ENCODE measurements at regions not wholly inside any gene's neighbourhood (a gene's known extent, or its start where the extent isn't known, plus 50 kb on each side); places are given as distances from the start of the nearest gene placed in this dataset.
A peak's percentile ranks its signal among the peaks of the same experiment; 100 is the strongest.
"Not testable (repeated sequence)": the region's sequence is repeated elsewhere in the genome, so short reads cannot be mapped to it uniquely, and the experiment has no call there.

DNA sequence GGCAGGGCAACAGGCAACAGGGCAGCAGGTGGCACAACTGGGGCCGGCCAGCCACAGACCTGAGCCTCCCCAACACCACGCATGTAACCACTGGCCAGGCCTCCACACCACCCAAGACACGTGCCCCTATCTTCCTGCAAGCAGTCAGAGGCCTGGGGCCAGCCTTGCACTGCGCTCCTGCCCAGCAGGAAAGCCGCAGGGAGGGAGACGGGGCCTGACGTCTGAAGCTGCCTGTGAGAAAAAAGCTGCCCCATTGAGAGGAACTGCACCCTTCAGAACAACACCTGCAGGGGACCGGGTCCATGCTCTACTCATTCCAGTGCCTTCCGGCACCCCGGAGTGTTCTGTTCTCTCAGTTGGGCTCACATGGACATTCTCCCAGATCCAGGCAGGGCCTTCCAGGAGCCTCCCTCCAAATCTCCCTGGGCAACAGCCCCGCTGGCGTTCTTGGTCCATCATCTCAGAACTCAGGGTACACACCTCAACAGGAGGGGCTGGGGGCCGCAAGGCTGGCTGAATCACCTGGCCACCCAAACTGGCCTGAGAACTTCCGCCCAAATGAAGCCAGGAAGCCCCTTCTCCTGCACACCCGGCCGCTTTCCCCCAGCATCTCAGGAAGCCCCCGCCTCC is 5403.6 kb upstream of the TPTE start:
- not testable (repeated sequence) for FAIRE-seq; DNase-seq (ENCODE audit: insufficient read length, low spot score)

DNA sequence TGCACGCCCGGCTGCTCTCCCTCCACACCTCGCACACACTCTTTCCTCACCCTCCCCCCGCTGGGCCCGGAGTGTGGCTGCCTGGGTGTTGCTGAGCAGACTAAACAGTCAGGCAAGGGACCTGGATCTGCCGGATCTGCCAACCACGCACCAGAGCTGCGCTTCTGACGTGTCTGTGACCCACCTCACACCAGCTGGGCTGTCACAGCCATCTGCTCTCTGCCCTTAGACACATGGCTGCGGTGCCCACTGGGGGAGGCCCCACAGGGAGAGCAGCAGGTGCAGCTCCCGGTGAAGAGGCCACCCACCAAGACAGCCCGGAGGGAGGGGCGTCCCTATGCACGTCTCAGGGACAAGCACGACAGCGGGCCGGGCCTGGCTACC is 5403.1 kb upstream of the TPTE start:
- DNase-seq (ENCODE audit: insufficient read length, low spot score); FAIRE-seq: not testable (repeated sequence)

DNA sequence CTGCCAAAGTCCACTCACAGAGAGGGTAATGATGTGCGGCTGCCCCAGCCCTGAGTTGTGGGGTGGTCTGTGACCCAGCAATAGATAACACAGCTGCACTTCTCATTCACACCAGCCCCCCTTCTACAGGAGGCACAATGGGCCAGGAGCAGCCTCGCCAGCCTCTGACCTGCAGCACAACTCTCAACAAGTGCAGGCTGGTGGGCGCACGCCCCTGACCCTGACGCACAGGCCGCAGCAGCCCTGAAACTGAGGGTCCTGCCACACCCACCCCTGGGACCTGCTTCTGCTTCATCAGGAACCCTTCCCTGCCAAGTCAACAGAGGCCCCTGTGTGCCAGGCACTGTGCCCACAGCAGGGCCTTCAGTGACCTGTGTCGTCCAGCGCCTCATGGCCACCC is 5402.2 kb upstream of the TPTE start:
- not testable (repeated sequence) for FAIRE-seq

DNA sequence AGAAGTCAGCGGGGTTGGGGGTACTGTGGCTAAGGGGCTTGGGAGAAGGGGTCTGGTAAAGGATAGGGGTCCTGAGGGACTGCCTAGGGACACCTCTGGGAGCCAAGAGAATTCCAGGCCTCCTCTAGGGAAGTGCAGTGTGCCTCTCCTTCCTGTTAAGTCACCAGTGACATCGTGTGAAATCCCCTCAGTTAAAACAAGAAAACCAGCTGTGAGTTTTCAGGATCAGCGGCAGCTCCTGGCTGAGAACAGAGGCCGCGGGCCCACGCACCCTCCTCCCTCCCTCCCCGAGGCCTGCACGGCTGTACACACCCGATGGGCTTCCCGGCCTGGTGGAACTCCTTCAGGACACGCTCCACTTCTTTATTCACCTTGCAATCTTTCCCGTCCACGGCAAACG is 5400.0 kb upstream of the TPTE start:
- not testable (repeated sequence) for DNase-seq (ENCODE audit: insufficient read length, low spot score); FAIRE-seq

More for the DNA sequence above, 5402.2 kb upstream of the TPTE start:
- DNase-seq (ENCODE audit: insufficient read length, low spot score): not testable (repeated sequence)

DNA sequence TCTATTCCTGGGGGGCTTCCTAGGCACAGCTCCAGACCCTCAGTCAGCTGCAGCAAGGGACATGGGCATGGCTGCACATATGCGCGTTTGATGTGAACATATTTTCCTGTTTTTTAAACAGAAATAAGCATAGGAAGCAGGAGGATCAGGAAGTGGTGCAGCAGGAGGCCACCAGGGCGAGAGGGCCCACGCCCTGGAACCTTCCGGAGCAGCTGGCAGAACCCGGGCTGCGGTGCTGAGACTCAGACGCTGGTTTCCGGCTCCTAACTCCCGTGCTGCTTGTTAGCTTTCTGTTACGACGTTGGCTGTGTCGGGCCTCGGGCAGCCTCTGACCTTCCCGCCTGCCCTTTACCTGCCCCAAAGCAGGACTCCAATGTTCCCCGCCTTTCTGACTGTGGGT is 5399.5 kb upstream of the TPTE start:
- DNase-seq (ENCODE audit: insufficient read length, low spot score); FAIRE-seq: not testable (repeated sequence)

DNA sequence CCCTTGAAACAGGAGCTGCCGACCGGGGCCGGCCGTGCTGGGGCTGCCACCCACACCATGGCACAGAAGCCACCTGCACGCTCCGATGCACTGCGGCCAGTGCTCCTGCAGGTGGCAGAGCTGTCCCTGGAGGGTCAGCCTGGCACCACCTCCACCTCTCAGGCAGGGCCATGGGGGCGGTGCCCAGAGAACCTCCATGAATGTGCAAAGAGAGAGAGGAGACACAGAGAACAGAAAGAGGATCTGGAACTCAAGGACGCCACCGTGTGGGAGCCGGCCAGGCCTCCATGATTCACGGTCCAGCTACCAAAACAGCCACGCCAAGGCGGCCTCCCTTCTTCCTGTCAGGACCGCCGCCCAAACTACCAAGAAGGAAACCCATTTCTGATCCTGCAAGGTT is 5397.7 kb upstream of the TPTE start:
- not testable (repeated sequence) for FAIRE-seq; DNase-seq (ENCODE audit: insufficient read length, low spot score)

DNA sequence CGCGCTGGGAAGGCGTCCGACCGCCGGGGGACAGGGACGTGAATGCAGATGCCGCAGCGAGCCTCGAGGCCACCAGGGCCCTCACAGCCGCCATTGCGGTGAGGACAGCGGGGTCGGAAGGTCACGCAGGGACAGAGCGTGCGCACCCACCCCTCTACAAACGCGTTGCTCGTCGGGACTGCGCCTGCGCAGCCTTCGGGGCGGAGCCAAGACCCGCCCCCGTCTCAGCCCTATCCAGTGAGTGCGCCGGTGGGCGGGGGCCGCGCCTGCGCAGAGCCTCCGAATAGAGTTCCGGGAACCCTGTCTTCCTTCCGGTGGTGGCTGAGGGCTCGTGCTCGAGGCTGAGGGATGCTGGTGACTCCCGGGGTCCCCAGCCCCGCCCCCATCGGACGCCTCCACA is 5393.1 kb upstream of the TPTE start:
- TF ChIP-seq TAF1 (IDR thresholded peaks at IDR 0.05; ENCODE audit: low read depth, low read length): 0 out of 2 replicates have a peak, but pooled peaks have one; percentile 22
- FAIRE-seq; DNase-seq (ENCODE audit: insufficient read length, low spot score): not testable (repeated sequence)

DNA sequence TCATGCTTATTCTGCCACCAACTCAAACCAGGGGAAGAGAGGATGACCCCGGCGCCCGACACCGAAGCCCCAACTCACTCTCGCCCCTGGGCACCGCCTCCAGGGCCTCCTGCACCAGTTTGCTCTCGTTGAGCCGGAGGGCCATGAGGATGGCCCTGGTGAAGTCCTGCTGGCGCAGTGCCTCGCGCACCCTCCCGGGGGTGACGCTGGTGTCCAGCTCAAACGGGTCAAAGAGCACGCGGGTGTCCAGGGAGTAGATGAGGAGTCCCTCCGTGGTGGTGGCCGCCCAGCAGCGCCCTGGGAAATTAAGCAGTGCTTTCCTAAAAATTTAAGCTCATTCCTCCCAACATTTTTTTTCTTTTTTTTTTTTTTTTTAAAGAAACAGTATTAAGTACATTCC is 5387.6 kb upstream of the TPTE start:
- DNase-seq (ENCODE audit: insufficient read length, low spot score); FAIRE-seq: not testable (repeated sequence)

DNA sequence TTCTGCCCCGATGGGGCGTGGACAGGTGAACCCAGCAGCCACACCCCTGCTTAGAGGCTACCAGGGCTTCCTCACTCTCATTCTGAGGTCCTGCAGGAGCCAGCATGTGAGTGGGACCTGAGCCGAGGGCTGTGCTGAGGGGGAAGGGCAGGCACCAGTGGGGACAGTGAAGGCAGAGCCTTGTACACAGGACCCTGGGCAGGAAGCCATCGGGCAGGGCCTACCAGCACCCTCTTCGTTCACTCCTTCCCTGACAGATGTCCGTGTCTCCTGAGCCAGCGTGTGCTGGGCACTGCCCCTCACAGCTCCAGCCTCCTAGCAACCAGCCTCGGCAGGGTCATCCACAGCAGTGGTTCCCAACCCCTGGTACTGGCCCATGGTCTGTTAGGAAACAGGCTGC is 5385.0 kb upstream of the TPTE start:
- not testable (repeated sequence) for DNase-seq (ENCODE audit: insufficient read length, low spot score); FAIRE-seq

DNA sequence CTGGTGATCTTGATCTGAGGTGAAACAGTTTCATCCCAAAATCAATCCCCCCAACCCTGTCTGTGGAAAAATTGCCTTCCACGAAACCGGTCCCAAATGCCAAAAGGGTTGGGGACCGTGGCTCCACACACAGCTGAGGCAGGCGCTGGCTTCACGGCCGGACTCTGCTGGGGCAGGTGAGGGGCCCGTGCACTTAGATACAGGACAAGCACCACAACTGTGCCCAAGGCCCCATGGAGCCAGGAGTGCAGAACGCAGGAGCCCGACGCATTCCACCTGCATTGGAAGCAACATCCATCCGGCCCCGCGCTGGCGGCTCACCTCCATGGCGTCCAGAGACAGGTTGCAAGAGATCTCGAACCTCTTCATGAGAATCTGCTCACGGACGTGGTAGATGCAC is 5384.4 kb upstream of the TPTE start:
- FAIRE-seq; DNase-seq (ENCODE audit: insufficient read length, low spot score): not testable (repeated sequence)

DNA sequence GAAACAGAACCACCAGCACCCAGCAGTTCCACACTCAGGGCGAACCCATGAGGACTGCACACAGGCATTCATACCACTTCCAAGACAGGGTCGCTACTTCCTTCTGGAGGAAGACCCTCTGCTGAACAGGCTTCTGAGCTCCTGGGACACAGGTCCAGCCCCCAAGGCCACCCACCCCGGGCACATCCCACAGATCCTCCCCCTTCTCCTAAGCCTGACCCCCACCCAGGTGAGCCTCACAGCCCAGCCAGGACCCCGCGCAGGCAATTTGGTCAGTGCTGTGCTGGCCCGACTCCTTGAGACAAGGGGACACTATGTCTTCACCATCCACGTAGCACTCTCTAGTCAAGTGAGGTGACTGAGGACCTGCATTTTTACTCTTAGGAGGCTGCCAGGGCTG is 5382.7 kb upstream of the TPTE start:
- FAIRE-seq; DNase-seq (ENCODE audit: insufficient read length, low spot score): not testable (repeated sequence)

DNA sequence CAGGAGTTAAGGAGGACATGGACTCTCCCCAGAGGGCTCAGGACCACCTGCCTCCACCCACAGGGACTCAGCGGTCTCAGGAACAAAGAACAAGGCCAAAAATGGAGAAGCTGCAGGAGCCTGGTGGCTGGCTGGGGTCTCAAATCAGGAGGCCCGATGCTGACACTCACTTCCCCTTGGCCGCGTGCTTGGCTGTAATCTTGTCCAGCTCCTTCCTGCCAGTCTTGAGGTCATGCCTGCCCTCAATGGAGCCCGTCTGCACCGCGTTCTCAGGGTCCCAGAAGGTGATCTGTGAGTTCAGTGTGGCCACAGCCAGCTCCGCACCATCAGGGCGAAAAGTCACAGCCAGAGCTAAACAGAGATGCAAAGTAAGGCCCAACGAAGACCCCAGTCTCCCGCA is 5381.9 kb upstream of the TPTE start:
- FAIRE-seq; DNase-seq (ENCODE audit: insufficient read length, low spot score): not testable (repeated sequence)

DNA sequence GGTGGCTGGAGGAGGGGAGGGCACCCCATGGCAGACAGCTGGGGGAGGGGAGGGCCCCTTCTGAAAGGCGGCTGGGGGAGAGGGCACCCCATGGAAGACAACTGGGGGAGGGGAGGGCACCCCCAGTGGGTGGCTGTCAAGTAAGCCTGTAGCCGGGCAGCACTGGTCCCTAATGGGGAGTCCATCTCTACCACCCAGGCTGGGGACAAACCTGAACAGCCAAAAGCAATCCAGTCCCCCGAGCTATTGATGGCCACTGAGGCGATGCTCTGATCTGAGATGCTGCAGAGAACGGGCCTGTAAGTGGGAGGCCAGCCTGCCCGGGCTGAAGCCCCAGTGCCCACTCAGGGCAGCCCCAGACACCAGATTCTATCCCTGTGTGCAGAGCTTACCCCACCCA is 5378.4 kb upstream of the TPTE start:
- DNase-seq (ENCODE audit: insufficient read length, low spot score); FAIRE-seq: not testable (repeated sequence)

DNA sequence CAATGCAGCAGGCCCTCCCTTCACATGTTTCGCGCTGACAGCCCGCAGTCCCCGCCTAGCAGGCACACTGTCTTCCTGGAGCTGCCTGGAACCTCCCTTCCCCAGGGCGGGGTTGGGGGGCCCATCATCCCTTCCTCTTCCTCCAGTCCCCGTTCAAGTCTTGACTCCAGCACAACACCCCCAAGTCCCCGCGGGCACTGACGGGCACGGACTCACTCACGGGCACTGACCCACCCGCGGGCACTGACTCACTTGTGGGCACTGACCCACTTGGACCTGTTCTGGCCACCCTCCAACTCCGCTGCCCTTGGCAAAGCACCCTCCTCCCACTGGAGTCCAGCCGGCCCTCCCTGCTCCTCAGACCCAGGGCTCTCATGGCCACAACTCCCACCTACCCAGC is 5376.7 kb upstream of the TPTE start:
- not testable (repeated sequence) for FAIRE-seq; DNase-seq (ENCODE audit: insufficient read length, low spot score)

DNA sequence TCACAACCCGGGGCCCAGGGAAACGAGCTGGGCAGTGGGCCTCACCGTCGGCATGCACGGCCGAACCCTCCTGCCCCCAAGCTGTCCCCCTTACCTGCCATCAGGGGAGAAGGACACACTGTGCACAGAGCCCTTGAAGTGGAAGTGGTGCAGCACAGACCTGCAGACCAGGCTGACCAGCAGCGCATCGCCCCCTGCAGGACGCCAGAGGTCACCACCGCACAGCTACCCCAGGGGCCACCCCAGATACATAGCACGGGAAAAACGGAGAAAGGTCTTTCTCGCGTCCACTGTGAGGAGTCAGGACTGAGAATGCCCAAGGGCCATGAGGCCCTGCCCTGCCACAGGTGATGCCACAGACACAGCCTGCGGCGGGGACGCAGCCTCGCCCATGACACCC is 5373.7 kb upstream of the TPTE start:
- DNase-seq (ENCODE audit: insufficient read length, low spot score); FAIRE-seq: not testable (repeated sequence)

DNA sequence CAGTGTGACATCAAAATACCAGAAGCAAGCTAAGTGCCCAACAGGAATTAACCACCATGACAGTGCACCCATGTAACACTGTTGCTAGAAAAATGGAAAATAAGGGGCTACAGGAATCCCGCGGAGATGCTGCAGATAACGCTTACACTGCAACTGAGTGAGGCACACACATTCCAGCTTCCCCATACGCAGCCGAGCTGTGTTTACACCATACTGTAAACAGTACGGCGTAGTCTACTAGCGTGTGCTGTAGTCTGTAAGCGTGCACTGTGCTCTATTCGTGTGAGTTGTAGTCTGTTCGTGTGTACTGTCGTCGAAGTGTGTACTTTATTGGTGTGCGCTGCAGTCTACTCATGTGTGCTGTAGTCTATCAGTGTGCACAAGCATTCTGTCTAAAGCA is 5372.2 kb upstream of the TPTE start:
- not testable (repeated sequence) for DNase-seq (ENCODE audit: insufficient read length, low spot score); FAIRE-seq

DNA sequence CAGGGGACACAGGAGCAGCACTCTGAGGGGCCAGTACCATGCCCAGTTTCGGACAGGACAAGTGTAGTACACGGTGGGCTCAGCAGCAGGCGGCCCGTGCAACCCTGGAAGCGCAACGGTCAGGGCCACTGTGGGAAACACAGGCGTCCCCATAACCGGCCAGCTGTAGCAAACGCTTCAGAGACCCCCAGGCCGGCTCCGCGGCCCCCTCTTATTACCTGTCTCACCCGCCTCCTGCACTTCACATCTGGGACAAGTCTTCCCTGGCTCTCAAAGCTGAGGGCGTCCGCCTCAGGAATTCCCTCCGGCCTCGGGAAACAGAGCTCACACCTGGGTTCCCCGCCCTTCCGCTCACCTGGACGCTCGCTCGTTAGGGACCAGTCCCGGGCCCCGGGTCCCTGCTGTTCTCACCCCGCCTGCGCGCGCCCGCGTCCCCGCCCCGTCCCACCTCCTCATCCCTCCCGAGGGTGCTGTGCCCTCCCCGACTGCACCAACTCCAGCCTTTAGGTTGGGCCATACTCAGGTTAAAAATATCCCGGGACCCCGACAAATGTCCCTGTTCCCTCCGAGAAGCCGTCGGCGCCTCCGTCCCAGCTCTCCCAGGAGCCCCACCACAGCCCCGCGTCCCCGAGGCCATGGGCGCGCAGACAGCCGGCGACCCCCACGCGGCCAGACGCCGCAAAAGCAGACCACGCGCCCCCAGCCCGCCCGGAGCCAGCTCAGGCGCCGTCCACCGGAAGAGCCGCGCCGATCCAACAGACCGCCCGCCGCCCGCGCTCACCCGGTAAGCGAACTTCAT is 5367.3 kb upstream of the TPTE start:
- not testable (repeated sequence) for DNase-seq (ENCODE audit: insufficient read length, low spot score); FAIRE-seq

DNA sequence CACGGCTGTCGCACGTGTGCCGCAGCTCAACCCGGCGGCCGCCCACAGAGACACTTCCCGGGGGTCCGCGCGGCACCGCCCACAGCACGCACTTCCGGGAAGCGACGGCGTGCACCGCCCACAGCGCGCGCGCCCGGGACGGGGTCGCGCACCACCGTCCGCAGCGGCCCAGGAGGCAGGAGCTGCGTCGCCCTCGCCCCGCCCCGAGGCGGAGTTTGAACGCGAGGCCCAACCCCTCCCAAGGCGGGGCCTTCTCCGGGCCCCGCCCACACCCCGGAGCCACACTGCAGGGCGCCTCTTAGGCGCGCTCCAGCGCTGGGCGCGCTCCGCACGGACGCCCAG is 5366.8 kb upstream of the TPTE start:
- FAIRE-seq: not testable (repeated sequence)

DNA sequence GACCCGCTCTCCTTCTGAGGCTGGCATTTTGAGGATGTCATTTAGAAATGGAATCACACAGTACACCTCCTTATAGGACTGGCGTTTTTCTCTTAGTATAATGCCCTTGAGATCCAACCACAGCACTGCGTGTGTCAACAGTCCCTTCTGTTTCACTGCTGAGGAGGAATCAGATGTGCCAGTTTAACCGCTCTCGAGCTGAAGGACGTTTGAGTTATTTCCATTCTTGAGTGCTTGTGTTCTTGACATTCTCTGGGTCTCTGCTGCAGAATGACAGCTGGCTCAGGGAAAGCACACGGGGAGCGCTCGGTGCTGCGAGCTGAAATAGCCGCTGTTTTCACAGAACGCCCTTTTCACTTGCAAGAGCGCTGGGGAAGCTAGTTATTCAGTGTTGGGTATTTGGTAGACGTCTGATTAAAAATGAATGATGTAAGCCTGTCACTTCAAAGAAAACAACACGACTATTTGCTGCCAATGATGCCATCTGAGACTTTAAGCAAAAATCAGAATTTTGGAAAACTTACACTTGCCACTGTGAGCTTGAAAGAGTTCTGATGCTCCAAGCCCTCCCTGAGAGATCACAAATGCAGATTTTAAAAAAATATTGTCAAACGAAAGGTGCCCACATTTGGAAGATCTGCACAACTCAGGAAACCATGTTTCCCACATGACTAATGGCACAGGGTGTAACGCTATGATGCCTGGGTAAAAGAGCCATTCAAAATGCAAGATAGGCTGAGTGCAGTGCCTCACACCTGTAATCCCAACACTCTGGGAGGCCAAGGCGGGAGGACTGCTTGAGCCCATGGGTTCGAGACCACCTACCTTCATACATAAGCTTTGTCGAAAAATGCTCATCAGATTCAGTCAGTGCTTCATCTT is 5358.4 kb upstream of the TPTE start:
- DNase-seq (ENCODE audit: insufficient read length, low spot score); FAIRE-seq: not testable (repeated sequence)

More for the DNA sequence above, 5366.8 kb upstream of the TPTE start:
- not testable (repeated sequence) for DNase-seq (ENCODE audit: insufficient read length, low spot score)

DNA sequence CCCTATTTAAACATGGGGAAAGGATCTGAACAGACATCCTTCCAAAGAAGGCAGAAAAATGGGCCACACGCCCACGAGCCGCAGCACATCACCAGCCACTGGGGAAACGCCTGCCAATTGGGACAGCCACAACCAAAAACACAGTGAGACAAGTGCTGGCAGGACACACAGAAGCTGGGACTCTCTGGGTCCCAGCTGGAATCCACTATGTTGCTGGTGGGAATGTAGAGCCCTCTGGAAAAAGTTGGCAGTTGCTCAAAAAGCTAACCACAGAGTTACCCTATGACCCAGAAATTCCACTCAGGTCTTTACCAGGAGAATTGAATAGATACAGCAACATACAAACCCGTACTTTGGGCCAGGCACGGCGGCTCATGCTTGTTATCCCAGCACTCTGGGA is 5355.6 kb upstream of the TPTE start:
- not testable (repeated sequence) for FAIRE-seq; DNase-seq (ENCODE audit: insufficient read length, low spot score)

Measured in GM12891 (cell line).